Endodermal cell (in vitro differentiated cells): ENCODE measurements at regions not wholly inside any gene's neighbourhood (a gene's known extent, or its start where the extent isn't known, plus 50 kb on each side); places are given as distances from the start of the nearest gene placed in this dataset.
"Not testable (repeated sequence)": the region's sequence is repeated elsewhere in the genome, so short reads cannot be mapped to it uniquely, and the experiment has no call there.

ENCODE experiments used
- DNase-seq: peaks from one replicate; pipeline ENCODE4 v3.0.0-alpha.2; 2017
- H3K27ac ChIP-seq: 2 replicates; pipeline ENCODE4 v1.5.1; 2013; ENCODE audit warnings: mild to moderate bottlenecking, low read depth, low read length, moderate library complexity
- H3K27me3 ChIP-seq: 2 replicates; pipeline ENCODE4 v1.6.1; 2013; ENCODE audit warnings: mild to moderate bottlenecking, low read length, moderate library complexity; ENCODE audit not compliant: insufficient read depth, control insufficient read depth, poor library complexity, severe bottlenecking
- H3K36me3 ChIP-seq: 2 replicates; pipeline ENCODE4 v1.7.0; 2013; ENCODE audit warnings: mild to moderate bottlenecking, low read length, moderate library complexity; ENCODE audit not compliant: control insufficient read depth, insufficient read depth
- H3K4me1 ChIP-seq: one replicate; pipeline ENCODE4 v1.7.0; 2013; ENCODE audit warnings: low read length; ENCODE audit not compliant: control insufficient read depth, insufficient read depth
- H3K4me3 ChIP-seq: 2 replicates; pipeline ENCODE4 v1.5.1; 2013; ENCODE audit warnings: mild to moderate bottlenecking, low read length, moderate library complexity
- H3K9ac ChIP-seq: 2 replicates; pipeline ENCODE4 v1.6.1; 2013; ENCODE audit warnings: mild to moderate bottlenecking, low read length, moderate library complexity; ENCODE audit not compliant: poor library complexity, severe bottlenecking; ENCODE audit errors: extremely low read depth
- H3K9me3 ChIP-seq: 2 replicates; pipeline ENCODE4 v1.6.1; 2013; ENCODE audit warnings: mild to moderate bottlenecking, low read length, moderate library complexity; ENCODE audit not compliant: control insufficient read depth
- H3K27ac Mint-ChIP-seq: 2 replicates; pipeline ENCODE4 v1.8.0; 2020; ENCODE audit warnings: mixed read lengths
- H3K27me3 Mint-ChIP-seq: 2 replicates; pipeline ENCODE4 v1.8.0; 2021; ENCODE audit warnings: mild to moderate bottlenecking, mixed read lengths; ENCODE audit not compliant: insufficient read depth
- H3K36me3 Mint-ChIP-seq: 2 replicates; pipeline ENCODE4 v1.8.0; 2020; ENCODE audit warnings: low read depth, mixed read lengths
- H3K4me1 Mint-ChIP-seq: 2 replicates; pipeline ENCODE4 v1.8.0; 2020; ENCODE audit warnings: mixed read lengths
- H3K4me3 Mint-ChIP-seq: 2 replicates; pipeline ENCODE4 v1.8.0; 2020; ENCODE audit warnings: mild to moderate bottlenecking, moderate library complexity, mixed read lengths
- H3K9me3 Mint-ChIP-seq: 2 replicates; pipeline ENCODE4 v1.8.0; 2020; ENCODE audit warnings: mild to moderate bottlenecking, mixed read lengths
- WGBS, 2 experiments: methylation state at CpG; one replicate each; pipeline versions ENCODE4 v1.1.5 to v1.1.7; 2013; ENCODE audit warnings: missing lambda C conversion rate in 2 of 2, mixed read lengths in 1 of 2; ENCODE audit not compliant: insufficient coverage in 1 of 2, insufficient read length in 1 of 2; 5-methylcytosine and 5-hydroxymethylcytosine counted together
- TF ChIP-seq, protein P1 (sequence below): fragments of 200-600 bp; sonication (generic); conservative IDR thresholded peaks from 2 replicates; pipeline ENCODE4 v1.5.0; 2021; ENCODE audit warnings: antibody characterized with exemption, mild to moderate bottlenecking

DNA sequence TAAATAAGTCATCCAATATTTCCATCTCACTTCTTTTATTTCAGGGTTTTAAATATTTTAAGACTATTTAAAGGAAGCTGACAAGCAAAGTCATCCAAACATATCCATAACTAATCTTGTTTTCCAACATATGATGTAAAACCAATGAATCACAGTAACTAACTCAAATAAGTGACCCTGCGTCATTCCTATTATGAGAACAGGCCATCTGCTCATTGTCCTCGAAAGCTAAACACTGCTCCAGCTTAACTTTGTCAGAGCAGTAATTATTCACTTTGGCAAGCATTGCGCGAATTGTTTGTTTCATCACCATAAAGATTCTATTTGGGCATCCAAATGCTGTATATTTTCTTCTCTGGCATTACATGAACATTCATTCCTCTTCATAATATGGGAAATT is 99.1 kb downstream of the CAPZA3 start:
- Mint-ChIP-seq H3K27ac (no peak overlapping the region), H3K9me3 (peaks cover 35% of the 10 kb centered on the region), H3K4me1 (peaks cover 11% of the 10 kb centered on the region), H3K27me3 (no peaks in the 10 kb centered on the region), H3K36me3 (peaks cover 9% of the 10 kb centered on the region), H3K4me3 (no peak overlapping the region)
- Histone ChIP-seq H3K9me3 (peaks cover 10% of the 10 kb centered on the region), H3K27me3 (no peaks in the 10 kb centered on the region), H3K4me3 (no peak overlapping the region), H3K4me1 (no peaks in the 10 kb centered on the region), H3K36me3 (no peaks in the 10 kb centered on the region), H3K27ac (no peak overlapping the region), H3K9ac (no peak overlapping the region)
- TF ChIP-seq, protein P1, sequence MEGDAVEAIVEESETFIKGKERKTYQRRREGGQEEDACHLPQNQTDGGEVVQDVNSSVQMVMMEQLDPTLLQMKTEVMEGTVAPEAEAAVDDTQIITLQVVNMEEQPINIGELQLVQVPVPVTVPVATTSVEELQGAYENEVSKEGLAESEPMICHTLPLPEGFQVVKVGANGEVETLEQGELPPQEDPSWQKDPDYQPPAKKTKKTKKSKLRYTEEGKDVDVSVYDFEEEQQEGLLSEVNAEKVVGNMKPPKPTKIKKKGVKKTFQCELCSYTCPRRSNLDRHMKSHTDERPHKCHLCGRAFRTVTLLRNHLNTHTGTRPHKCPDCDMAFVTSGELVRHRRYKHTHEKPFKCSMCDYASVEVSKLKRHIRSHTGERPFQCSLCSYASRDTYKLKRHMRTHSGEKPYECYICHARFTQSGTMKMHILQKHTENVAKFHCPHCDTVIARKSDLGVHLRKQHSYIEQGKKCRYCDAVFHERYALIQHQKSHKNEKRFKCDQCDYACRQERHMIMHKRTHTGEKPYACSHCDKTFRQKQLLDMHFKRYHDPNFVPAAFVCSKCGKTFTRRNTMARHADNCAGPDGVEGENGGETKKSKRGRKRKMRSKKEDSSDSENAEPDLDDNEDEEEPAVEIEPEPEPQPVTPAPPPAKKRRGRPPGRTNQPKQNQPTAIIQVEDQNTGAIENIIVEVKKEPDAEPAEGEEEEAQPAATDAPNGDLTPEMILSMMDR: no peak
- DNase-seq: no peak
- WGBS, 2 experiments: 89 to 93% methylated on average over 2 to 4 of the region's 4 CpGs

DNA sequence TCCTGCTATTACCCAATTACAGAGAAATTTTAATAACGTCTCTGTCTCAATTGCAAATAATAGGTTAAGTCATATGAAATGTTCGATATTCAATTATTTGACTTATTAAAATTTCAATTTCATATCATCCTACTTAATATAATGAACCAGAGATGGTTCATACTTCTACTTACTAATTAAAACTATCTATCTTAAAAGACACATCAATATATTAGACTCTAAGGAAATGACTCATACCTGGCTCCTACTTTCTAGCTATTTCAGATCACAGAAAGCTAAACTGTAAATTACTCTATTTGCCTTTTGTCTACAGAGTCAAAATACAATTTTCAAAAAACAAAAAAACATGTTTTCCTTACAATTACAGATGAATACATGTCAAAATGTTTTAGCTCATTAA is 99.6 kb downstream of the CAPZA3 start:
- Mint-ChIP-seq H3K27ac (no peak overlapping the region), H3K27me3 (no peaks in the 10 kb centered on the region), H3K36me3 (peaks cover 9% of the 10 kb centered on the region), H3K4me1 (peaks cover 7% of the 10 kb centered on the region), H3K9me3 (peaks cover 33% of the 10 kb centered on the region), H3K4me3 (no peak overlapping the region)
- no peaks in the 10 kb centered on the region for H3K4me1 ChIP-seq
- no peak overlapping the region for H3K9ac ChIP-seq
- WGBS, 2 experiments: 100% methylated on average over 1 of the region's 2 CpGs; no CpG with 5 or more reads in 1 of the 2 experiments
- TF ChIP-seq, protein P1: no peak
- H3K9me3 ChIP-seq: peaks cover 10% of the 10 kb centered on the region
- no peak overlapping the region for H3K27ac ChIP-seq
- H3K36me3 ChIP-seq: no peaks in the 10 kb centered on the region
- no peaks in the 10 kb centered on the region for H3K27me3 ChIP-seq
- H3K4me3 ChIP-seq: no peak overlapping the region
- DNase-seq: no peak

DNA sequence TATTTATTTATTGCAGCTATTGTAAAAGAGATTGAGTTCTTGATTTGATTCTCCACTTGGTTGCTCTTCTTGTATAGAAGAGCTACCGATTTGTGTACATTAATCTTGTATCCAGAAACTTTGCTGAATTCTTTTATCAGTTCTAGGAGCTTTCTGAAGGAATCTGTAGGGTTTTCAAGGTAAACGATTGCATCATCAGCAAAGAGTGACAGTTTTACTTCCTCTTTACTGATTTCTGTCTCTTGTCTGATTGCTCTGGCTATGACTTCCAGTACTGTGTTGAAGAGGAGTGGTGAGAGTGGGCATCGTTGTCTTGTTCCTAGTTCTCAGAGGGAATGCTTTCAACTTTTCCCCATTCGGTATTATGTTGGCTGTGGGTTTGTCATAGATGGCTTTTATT is 103.1 kb downstream of the CAPZA3 start:
- not testable (repeated sequence) for H3K27ac Mint-ChIP-seq, H3K36me3 Mint-ChIP-seq

GRCh38 chr12:18849080-18849479 is 111.2 kb downstream of the CAPZA3 start:
- Histone ChIP-seq H3K4me1 (no peaks in the 10 kb centered on the region), H3K27ac (no peak overlapping the region), H3K27me3 (no peaks in the 10 kb centered on the region), H3K9ac (no peak overlapping the region), H3K9me3 (no peaks in the 10 kb centered on the region), H3K36me3 (no peaks in the 10 kb centered on the region), H3K4me3 (no peak overlapping the region)
- no peaks in the 10 kb centered on the region for H3K27me3 Mint-ChIP-seq
- H3K4me3 Mint-ChIP-seq: no peak overlapping the region
- H3K4me1 Mint-ChIP-seq: peaks cover 16% of the 10 kb centered on the region
- DNase-seq: no peak
- H3K27ac Mint-ChIP-seq: no peak overlapping the region
- TF ChIP-seq, protein P1: no peak
- H3K9me3 Mint-ChIP-seq: no peaks in the 10 kb centered on the region
- WGBS, 2 experiments: 69 to 78% methylated on average over 3 to 4 of the region's 4 CpGs
- no peaks in the 10 kb centered on the region for H3K36me3 Mint-ChIP-seq

More for the DNA sequence above, 103.1 kb downstream of the CAPZA3 start:
- not testable (repeated sequence) for H3K27me3 Mint-ChIP-seq, H3K4me1 ChIP-seq, H3K27ac ChIP-seq, H3K36me3 ChIP-seq, H3K4me1 Mint-ChIP-seq, H3K27me3 ChIP-seq, DNase-seq, H3K4me3 Mint-ChIP-seq, H3K4me3 ChIP-seq, H3K9ac ChIP-seq, H3K9me3 ChIP-seq
- peaks cover 16% of the 10 kb centered on the region for H3K9me3 Mint-ChIP-seq
- WGBS, 2 experiments: 89 to 93% methylated on average over 3 to 4 of the region's 4 CpGs
